Bronchial epithelial cell (primary cell): ENCODE measurements at regions not wholly inside any gene's neighbourhood (a gene's known extent, or its start where the extent isn't known, plus 50 kb on each side); places are given as distances from the start of the nearest gene placed in this dataset.
A peak's percentile ranks its signal among the peaks of the same experiment; 100 is the strongest.

ENCODE experiments used
- DNase-seq: peaks from one replicate; pipeline ENCODE4 v3.0.0-alpha.2; 2010; ENCODE audit warnings: low read depth
- FAIRE-seq: peaks from 2 replicates; lab custom pipeline; 2011; peaks lifted over from hg19 to GRCh38; lab: Jason Lieb, UNC
- H3K27me3 ChIP-seq: 2 replicates; pipeline ENCODE4 v1.5.1; 2011; ENCODE audit warnings: low read length; ENCODE audit not compliant: control insufficient read depth, insufficient read depth
- H3K36me3 ChIP-seq: 2 replicates; pipeline ENCODE4 v1.5.1; 2011; ENCODE audit warnings: low read length; ENCODE audit not compliant: control insufficient read depth, insufficient read depth
- H3K4me3 ChIP-seq: 2 replicates; pipeline ENCODE4 v1.5.1; 2011; ENCODE audit warnings: mild to moderate bottlenecking, low read depth, low read length, control low read depth
- TF ChIP-seq, protein P1 (sequence below): IDR thresholded peaks from 2 replicates; pipeline ENCODE4 v1.5.1; 2011; ENCODE audit warnings: mild to moderate bottlenecking, moderate library complexity, low read length, control low read depth, inconsistent platforms; ENCODE audit not compliant: insufficient read depth, severe bottlenecking

DNA sequence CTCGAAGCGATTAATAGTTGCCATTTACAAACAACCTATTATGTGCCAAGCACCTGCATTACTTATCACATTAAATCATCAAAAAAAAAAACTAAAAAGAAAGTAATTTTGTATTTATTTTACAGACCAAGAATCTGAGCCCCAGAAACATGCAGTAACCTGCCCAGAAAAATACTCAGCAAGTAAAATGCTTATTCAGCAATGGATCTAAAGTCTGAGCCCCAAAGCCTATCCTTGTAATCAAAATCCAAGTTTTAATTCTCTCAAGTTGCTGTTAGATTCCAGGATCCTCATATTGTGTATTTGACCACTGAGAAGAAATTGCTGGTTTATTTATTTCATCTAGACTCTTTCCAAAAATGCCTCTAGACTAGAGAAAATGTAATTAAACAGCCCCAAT, 783.3 kb upstream of the API5 start:
- TF ChIP-seq, protein P1, sequence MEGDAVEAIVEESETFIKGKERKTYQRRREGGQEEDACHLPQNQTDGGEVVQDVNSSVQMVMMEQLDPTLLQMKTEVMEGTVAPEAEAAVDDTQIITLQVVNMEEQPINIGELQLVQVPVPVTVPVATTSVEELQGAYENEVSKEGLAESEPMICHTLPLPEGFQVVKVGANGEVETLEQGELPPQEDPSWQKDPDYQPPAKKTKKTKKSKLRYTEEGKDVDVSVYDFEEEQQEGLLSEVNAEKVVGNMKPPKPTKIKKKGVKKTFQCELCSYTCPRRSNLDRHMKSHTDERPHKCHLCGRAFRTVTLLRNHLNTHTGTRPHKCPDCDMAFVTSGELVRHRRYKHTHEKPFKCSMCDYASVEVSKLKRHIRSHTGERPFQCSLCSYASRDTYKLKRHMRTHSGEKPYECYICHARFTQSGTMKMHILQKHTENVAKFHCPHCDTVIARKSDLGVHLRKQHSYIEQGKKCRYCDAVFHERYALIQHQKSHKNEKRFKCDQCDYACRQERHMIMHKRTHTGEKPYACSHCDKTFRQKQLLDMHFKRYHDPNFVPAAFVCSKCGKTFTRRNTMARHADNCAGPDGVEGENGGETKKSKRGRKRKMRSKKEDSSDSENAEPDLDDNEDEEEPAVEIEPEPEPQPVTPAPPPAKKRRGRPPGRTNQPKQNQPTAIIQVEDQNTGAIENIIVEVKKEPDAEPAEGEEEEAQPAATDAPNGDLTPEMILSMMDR, result no peak
- Histone ChIP-seq H3K4me3 (no peak overlapping the region), H3K27me3 (no peaks in the 10 kb centered on the region), H3K36me3 (no peaks in the 10 kb centered on the region)
- DNase-seq, result no peak
- FAIRE-seq, result no peak

DNA sequence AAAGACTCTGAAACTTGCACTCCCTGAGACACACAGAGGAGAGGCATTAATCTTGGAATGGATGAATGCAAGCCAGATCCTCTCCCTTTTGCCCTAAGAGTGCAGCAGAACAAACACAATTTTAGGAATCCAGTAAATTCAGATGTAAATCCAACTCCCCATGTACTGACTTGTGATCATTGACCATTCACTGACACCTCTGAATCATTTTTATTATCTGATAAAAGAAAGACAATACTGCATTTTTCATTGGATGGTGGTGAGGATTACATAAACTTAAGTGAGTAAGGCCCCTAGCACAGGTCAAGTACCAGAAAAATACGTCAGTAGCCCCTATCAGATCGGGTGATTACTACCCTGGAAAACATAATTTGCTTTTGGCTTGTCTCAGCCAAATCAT, 782.9 kb upstream of the API5 start:
- DNase-seq (no peak), FAIRE-seq (no peak)
- TF ChIP-seq, protein P1, result no peak
- Histone ChIP-seq H3K36me3 (no peaks in the 10 kb centered on the region), H3K27me3 (no peaks in the 10 kb centered on the region), H3K4me3 (no peak overlapping the region)

DNA sequence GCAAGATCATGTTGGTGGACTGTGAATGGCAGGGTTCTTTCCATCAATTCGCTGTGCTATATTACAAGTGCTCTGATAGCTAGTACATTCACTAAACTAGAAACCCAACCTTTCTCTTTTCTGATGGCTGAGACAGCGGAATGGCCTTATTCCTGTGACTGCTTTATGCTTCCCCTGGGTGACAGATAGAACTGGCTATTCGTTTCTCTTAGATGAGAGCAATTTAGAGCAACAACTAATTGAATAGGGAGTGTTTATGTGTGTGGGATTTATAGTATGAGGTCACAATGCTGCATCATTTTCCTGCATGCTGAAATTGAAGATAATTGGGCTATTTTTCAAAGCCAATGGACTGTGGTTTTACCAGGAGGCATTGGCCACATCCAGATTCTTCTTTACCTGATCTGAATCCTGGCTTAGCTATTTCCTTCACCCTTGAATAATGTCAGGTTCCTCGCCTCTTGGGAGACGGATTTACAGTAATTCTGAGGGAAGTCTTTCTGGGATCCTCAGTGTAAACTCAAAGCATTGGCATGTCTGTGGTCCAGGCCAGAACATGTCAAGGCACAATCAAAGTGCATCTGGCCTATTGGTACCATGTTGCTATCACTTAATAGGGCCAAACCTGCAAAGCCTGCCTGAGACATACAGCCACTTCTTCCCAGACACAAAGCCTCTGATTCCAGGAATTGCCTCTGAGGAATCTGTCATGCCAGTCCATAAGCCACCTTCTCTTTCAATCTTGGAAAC, 775.0 kb upstream of the API5 start:
- no peaks in the 10 kb centered on the region for H3K27me3 ChIP-seq
- H3K36me3 ChIP-seq, result no peaks in the 10 kb centered on the region
- no peak overlapping the region for H3K4me3 ChIP-seq
- peak; percentile 7 for DNase-seq
- TF ChIP-seq, protein P1, result no peak
- FAIRE-seq, result no peak

DNA sequence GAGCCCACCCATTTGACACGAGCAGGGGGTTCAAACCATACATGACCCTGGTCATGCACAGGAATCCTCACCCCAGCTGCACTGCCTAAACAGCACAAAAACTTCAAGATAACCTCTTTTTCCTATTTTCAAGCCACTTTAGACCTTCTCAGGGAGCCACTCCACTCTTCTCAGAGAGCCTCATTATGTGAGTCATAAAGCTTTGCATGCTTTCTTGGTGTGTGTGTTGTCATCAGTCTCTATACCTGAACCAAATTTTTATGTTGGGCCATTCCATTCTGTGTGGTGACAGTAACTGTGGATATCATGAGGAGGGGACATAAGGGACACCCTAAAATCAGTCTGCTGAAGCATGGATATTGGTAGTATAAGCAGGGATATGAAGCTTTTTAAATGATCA, 769.5 kb upstream of the API5 start:
- no peak for DNase-seq
- no peak for FAIRE-seq
- H3K4me3 ChIP-seq, result no peak overlapping the region
- H3K27me3 ChIP-seq, result no peaks in the 10 kb centered on the region
- TF ChIP-seq, protein P1, result no peak
- H3K36me3 ChIP-seq, result no peaks in the 10 kb centered on the region

DNA sequence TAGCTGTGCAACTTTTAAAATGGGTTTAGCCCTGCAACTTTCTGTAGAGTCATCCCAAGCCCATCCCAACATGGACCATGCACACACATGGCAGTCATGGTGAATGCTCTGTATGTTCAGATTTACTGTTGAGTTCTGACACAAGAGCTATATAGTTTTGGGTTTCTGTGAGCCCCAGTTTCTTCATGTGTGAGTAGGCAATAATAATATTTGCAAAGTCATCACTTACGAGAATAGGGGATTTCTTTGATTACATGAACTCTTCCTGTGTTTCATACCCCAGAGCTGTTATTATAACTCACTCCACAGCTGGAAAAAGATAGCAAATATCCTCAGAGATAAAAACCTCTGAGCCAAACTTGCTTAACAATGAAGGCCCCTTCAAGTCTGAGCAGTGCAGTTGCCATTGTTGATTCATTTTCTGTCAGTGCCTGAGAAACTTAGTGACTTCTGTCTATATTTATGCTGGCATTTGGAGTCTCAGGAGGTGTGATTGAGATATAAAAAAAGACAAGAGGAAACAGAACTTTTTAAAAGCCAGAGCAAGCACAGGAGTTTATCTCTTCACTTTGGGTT, 767.9 kb upstream of the API5 start:
- TF ChIP-seq, protein P1, result no peak
- peak; percentile 5 for DNase-seq
- Histone ChIP-seq H3K27me3 (no peaks in the 10 kb centered on the region), H3K4me3 (no peak overlapping the region), H3K36me3 (no peaks in the 10 kb centered on the region)
- FAIRE-seq, result no peak
